IMR-90 (cell line): ENCODE measurements at regions not wholly inside any gene's neighbourhood (a gene's known extent, or its start where the extent isn't known, plus 50 kb on each side); places are given as distances from the start of the nearest gene placed in this dataset.

ENCODE experiments used
- ATAC-seq: fragments of 200-7000 bp; cut with Tn5 transposase; 2 replicates; pipeline ENCODE4 v1.9.1; 2020; ENCODE audit warnings: low read depth, mild to moderate bottlenecking, moderate library complexity
- BruUV-seq: library from RNA; stranded (reverse); fragments of 400-500 nt; replicated peaks from 2 replicates; lab custom pipeline; 2021; lab: Mats Ljungman, UMichigan
- CTCF ChIA-PET: fragments of 300-600 bp; formaldehyde crosslinking; extraction: SDS; loops from one replicate; lab custom pipeline; 2021; ENCODE audit warnings: antibody characterized with exemption; lab: Yijun Ruan, JAX
- POLR2A ChIA-PET: fragments of 300-600 bp; sonication (Branson Sonifier 250); formaldehyde crosslinking; loops from one replicate; lab custom pipeline; 2022; ENCODE audit warnings: antibody characterized with exemption; ENCODE audit not compliant: unreplicated experiment; lab: Charles Lee
- DNase-seq: peaks from one replicate; pipeline ENCODE4 v3.0.0; 2013
- H2AFZ ChIP-seq: replicated peaks from 2 replicates; pipeline ENCODE3; 2013; ENCODE audit warnings: low read length, mild to moderate bottlenecking; ENCODE audit not compliant: poor library complexity
- H2AK5ac ChIP-seq: 2 replicates; pipeline ENCODE4 v1.6.1; 2013; ENCODE audit warnings: low read depth, low read length, inconsistent platforms
- H2AK9ac ChIP-seq: replicated peaks from 2 replicates; pipeline ENCODE3; 2013; ENCODE audit warnings: mild to moderate bottlenecking, low read depth, low read length, moderate library complexity; ENCODE audit not compliant: poor library complexity
- H2BK120ac ChIP-seq: 2 replicates; pipeline ENCODE4 v1.6.1; 2013; ENCODE audit warnings: low read depth, low read length, inconsistent platforms
- H2BK15ac ChIP-seq: 3 replicates; pipeline ENCODE4 v1.6.1; 2013; ENCODE audit warnings: low read depth, low read length, inconsistent platforms
- H2BK20ac ChIP-seq: 2 replicates; pipeline ENCODE4 v1.6.1; 2013; ENCODE audit warnings: low read depth, mild to moderate bottlenecking, inconsistent platforms, low read length, moderate library complexity
- H2BK5ac ChIP-seq: 2 replicates; pipeline ENCODE4 v1.6.1; 2013; ENCODE audit warnings: mild to moderate bottlenecking, low read depth, low read length, inconsistent platforms; ENCODE audit not compliant: poor library complexity, severe bottlenecking
- H3K14ac ChIP-seq: replicated peaks from 2 replicates; pipeline ENCODE4 v1.6.1; 2013; ENCODE audit warnings: low read depth, low read length, inconsistent platforms
- H3K18ac ChIP-seq: 2 replicates; pipeline ENCODE4 v1.6.1; 2013; ENCODE audit warnings: low read depth, low read length, control low read depth
- H3K23ac ChIP-seq: 2 replicates; pipeline ENCODE4 v1.6.1; 2013; ENCODE audit warnings: low read depth, low read length, inconsistent platforms
- H3K27ac ChIP-seq: 2 replicates; pipeline ENCODE4 v1.5.1; 2013; ENCODE audit warnings: mild to moderate bottlenecking, control low read depth, low read length; ENCODE audit not compliant: insufficient read depth
- H3K27me3 ChIP-seq: 2 replicates; pipeline ENCODE4 v1.6.1; 2013; ENCODE audit warnings: low read length; ENCODE audit not compliant: control insufficient read depth, insufficient read depth
- H3K36me3 ChIP-seq: 2 replicates; pipeline ENCODE4 v1.6.1; 2013; ENCODE audit warnings: low read length, mixed read lengths; ENCODE audit not compliant: control insufficient read depth, insufficient read depth
- H3K4ac ChIP-seq: 2 replicates; pipeline ENCODE4 v1.6.1; 2013; ENCODE audit warnings: low read depth, low read length, inconsistent platforms
- H3K4me1 ChIP-seq: 2 replicates; pipeline ENCODE4 v1.6.1; 2013; ENCODE audit warnings: low read length, mixed read lengths; ENCODE audit not compliant: control insufficient read depth, insufficient read depth
- H3K4me2 ChIP-seq: 2 replicates; pipeline ENCODE4 v1.6.1; 2013; ENCODE audit warnings: low read depth, mild to moderate bottlenecking, control low read depth, low read length, moderate library complexity
- H3K4me3 ChIP-seq: 2 replicates; pipeline ENCODE4 v1.5.1; 2013; ENCODE audit warnings: low read depth, mild to moderate bottlenecking, control low read depth, low read length, moderate library complexity; ENCODE audit not compliant: insufficient read depth
- H3K56ac ChIP-seq: 2 replicates; pipeline ENCODE4 v1.6.1; 2013; ENCODE audit warnings: low read length, inconsistent platforms; ENCODE audit not compliant: insufficient read depth; ENCODE audit errors: extremely low read depth
- H3K79me1 ChIP-seq, 2 experiments: 2 replicates each; pipeline ENCODE4 v1.6.1; 2013; ENCODE audit warnings: low read length in 2 of 2, inconsistent platforms in 1 of 2, low read depth in 1 of 2
- H3K9ac ChIP-seq: 2 replicates; pipeline ENCODE4 v1.6.1; 2013; ENCODE audit warnings: low read depth, low read length, control low read depth
- H3K9me1 ChIP-seq: 2 replicates; pipeline ENCODE4 v1.6.1; 2013; ENCODE audit warnings: low read length, inconsistent platforms; ENCODE audit not compliant: insufficient read depth
- H3K9me3 ChIP-seq: 2 replicates; pipeline ENCODE4 v1.6.1; 2013; ENCODE audit warnings: low read length; ENCODE audit not compliant: control insufficient read depth, insufficient read depth
- H4K20me1 ChIP-seq: 2 replicates; pipeline ENCODE4 v1.6.1; 2013; ENCODE audit warnings: low read length, inconsistent platforms; ENCODE audit not compliant: insufficient read depth
- H4K5ac ChIP-seq: 2 replicates; pipeline ENCODE4 v1.6.1; 2013; ENCODE audit warnings: mild to moderate bottlenecking, low read depth, low read length, control low read depth
- H4K8ac ChIP-seq, 2 experiments: 2 replicates each; pipeline ENCODE4 v1.6.1; 2013; ENCODE audit warnings: low read depth in 2 of 2, low read length in 2 of 2, control low read depth in 1 of 2, inconsistent platforms in 1 of 2
- H4K91ac ChIP-seq: 2 replicates; pipeline ENCODE4 v1.6.1; 2013; ENCODE audit warnings: low read depth, low read length, inconsistent platforms; ENCODE audit not compliant: insufficient read depth
- BHLHE40 ChIP-seq: fragments of 150-350 bp; IDR thresholded peaks from 2 replicates; pipeline ENCODE4 v1.6.1; 2016; ENCODE audit warnings: mild to moderate bottlenecking, low read depth, low read length
- CEBPB ChIP-seq: IDR thresholded peaks from 2 replicates; pipeline ENCODE4 v1.6.1; 2012; ENCODE audit warnings: low read depth, low read length, improper control_type of control experiment
- CHD1 ChIP-seq: IDR thresholded peaks from 2 replicates; pipeline ENCODE4 v1.6.1; 2012; ENCODE audit warnings: low read depth, low read length, improper control_type of control experiment
- FOS ChIP-seq: fragments of 150-350 bp; IDR thresholded peaks from 2 replicates; pipeline ENCODE4 v1.6.1; 2016; ENCODE audit warnings: low read depth, low read length
- MAFK ChIP-seq: IDR thresholded peaks from 2 replicates; pipeline ENCODE4 v1.6.1; 2012; ENCODE audit warnings: low read depth, low read length, improper control_type of control experiment
- MXI1 ChIP-seq: IDR thresholded peaks from 2 replicates; pipeline ENCODE4 v1.6.1; 2012; ENCODE audit warnings: low read depth, mild to moderate bottlenecking, low read length, moderate library complexity, borderline replicate concordance
- POLR2A ChIP-seq: IDR thresholded peaks from 2 replicates; pipeline ENCODE4 v1.6.1; 2012; ENCODE audit warnings: mild to moderate bottlenecking, low read depth, low read length
- RAD21 ChIP-seq: IDR thresholded peaks from 2 replicates; pipeline ENCODE4 v1.6.1; 2012; ENCODE audit warnings: low read length, improper control_type of control experiment
- RCOR1 ChIP-seq: IDR thresholded peaks from 2 replicates; pipeline ENCODE4 v1.6.1; 2012; ENCODE audit warnings: mild to moderate bottlenecking, low read length, improper control_type of control experiment; ENCODE audit not compliant: insufficient replicate concordance
- SMC3 ChIP-seq: fragments of 150-350 bp; IDR thresholded peaks from 2 replicates; pipeline ENCODE4 v1.6.1; 2016; ENCODE audit warnings: low read depth, mild to moderate bottlenecking, antibody characterized with exemption, low read length, moderate library complexity
- WGBS, 2 experiments: methylation state at CpG; one replicate each; pipeline versions ENCODE4 v1.1.5 to v1.1.7; 2013; ENCODE audit warnings: missing lambda C conversion rate in 2 of 2; ENCODE audit not compliant: insufficient read length in 1 of 2; ENCODE audit errors: extremely low coverage in 2 of 2; 5-methylcytosine and 5-hydroxymethylcytosine counted together
- dilution Hi-C: fragments of 300-500 bp; cut with HindIII; formaldehyde crosslinking; loops from one replicate; pipeline ENCODE4 v1.14.3; 2018; ENCODE audit warnings: low sequenced_read_pairs; ENCODE audit not compliant: unreplicated experiment
- in situ Hi-C: fragments of 300-500 bp; cut with MboI; formaldehyde crosslinking; loops from 3 replicates; pipeline ENCODE4 v1.14.3; 2019; ENCODE audit warnings: low sequenced_read_pairs, inconsistent platforms, mixed read lengths
- intact Hi-C: fragments of 100-400 bp; cut with micrococcal nuclease; formaldehyde crosslinking; loops from 2 replicates; pipeline ENCODE4 v1.10.0; 2022
- TF ChIP-seq, protein P1 (sequence below): fragments of 150-350 bp; IDR thresholded peaks from 2 replicates; pipeline ENCODE4 v1.6.1; 2017; ENCODE audit warnings: mild to moderate bottlenecking, antibody characterized with exemption, low read length, low read depth
- TF ChIP-seq, protein P2 (sequence below): conservative IDR thresholded peaks from 2 replicates; pipeline ENCODE4 v1.5.1; 2012; ENCODE audit warnings: mild to moderate bottlenecking, low read depth, low read length, improper control_type of control experiment

DNA sequence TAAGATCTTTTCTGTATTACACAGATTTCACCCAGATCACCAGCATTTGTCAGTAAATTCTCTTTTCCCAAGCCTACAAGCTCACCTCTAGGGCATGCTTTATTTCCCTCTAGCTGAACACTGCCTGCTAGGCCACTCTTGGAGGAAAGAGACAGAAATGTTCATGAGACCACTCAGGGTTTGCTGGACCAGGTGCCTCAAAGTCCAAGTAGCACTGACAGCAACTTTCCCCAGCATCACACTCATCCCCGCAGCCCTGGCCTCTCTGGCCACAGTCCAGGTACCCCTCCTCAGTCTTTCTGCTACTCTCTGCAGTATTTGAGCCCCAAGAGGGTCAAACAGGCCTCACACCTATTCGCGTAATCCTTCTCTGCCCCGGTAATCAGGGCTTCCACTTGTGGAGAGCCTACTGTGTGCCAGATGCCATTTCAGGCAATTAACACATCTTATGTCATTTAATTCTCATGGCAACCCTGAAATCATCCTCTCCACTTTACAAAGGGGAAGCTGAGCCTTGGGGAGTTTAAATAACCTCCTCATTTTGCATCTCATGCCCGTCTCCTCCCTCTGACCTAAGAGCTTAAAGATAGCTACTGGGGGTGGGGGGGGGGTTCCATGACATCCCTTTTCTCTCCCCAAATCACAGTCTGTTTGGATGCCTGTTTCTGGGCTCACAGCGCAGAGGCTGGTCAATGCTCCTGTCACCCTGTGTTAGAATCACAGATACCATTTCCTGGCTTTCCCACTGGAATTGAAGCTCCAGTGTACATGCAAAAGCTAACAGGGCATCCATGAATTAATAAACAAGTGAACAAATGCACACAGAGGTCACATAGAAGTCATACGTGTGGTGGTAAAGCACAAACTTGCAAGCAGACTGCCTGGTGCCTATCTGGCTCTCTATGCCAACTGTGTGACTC, 88.5 kb downstream of the PRLHR start (continued):
- TF ChIP-seq, protein P1, sequence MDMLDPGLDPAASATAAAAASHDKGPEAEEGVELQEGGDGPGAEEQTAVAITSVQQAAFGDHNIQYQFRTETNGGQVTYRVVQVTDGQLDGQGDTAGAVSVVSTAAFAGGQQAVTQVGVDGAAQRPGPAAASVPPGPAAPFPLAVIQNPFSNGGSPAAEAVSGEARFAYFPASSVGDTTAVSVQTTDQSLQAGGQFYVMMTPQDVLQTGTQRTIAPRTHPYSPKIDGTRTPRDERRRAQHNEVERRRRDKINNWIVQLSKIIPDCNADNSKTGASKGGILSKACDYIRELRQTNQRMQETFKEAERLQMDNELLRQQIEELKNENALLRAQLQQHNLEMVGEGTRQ = no peak

DNA sequence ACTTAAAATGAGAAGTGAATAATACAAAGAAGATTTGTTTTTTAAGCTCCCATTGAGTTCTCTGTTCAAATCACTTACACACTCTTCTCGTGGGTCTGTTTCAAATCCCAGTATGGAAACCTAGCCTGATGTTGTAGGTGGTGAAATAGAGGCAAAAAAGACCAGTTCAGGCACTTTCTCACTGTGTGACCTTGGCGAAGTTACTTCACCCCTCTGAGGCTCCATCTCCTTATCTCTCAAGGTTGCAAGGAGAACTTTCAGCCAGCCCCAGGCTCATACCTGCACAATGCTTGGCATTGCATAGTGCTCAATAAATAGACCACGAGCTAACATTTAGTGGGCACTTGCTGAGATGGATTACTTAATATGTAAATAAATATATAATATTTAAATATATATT, 90.1 kb downstream of the PRLHR start:
- Histone ChIP-seq H3K4me1 (no peaks in the 10 kb centered on the region), H3K27me3 (no peaks in the 10 kb centered on the region), H2AFZ (no peak overlapping the region), H2BK5ac (no peak overlapping the region), H3K4me2 (no peak overlapping the region), H2BK20ac (no peak overlapping the region), H4K20me1 (no peaks in the 10 kb centered on the region), H3K36me3 (no peaks in the 10 kb centered on the region), H4K8ac (no peak overlapping the region), H3K23ac (no peak overlapping the region), H3K9ac (no peak overlapping the region), H3K56ac (no peak overlapping the region), H2BK15ac (no peak overlapping the region), H3K18ac (no peak overlapping the region), H3K9me1 (no peaks in the 10 kb centered on the region), H3K4ac (no peak overlapping the region), H3K4me3 (no peak overlapping the region), H2BK120ac (no peak overlapping the region), H3K9me3 (no peaks in the 10 kb centered on the region), H4K5ac (no peak overlapping the region), H3K27ac (no peak overlapping the region), H2AK9ac (no peak overlapping the region), H2AK5ac (no peak overlapping the region), H3K79me1 (no peaks in the 10 kb centered on the region), H4K91ac (no peak overlapping the region), H3K14ac (no peak overlapping the region)
- POLR2A ChIA-PET = no interaction called here
- intact Hi-C loops (no loop called here), in situ Hi-C loops (no loop called here), dilution Hi-C loops (no loop called here)
- BruUV-seq = no TSS peak
- DNase-seq = no peak
- ATAC-seq = no peak
- CTCF ChIA-PET = no interaction called here
- no CpG with 5 or more reads among the region's 3 CpGs for WGBS, 2 experiments
- no peak for TF ChIP-seq BHLHE40
- TF ChIP-seq MAFK = no peak
- no peak for TF ChIP-seq SMC3
- TF ChIP-seq CEBPB = no peak
- TF ChIP-seq POLR2A = no peak
- no peak for TF ChIP-seq CHD1
- TF ChIP-seq, protein P1 = no peak
- TF ChIP-seq, protein P2, sequence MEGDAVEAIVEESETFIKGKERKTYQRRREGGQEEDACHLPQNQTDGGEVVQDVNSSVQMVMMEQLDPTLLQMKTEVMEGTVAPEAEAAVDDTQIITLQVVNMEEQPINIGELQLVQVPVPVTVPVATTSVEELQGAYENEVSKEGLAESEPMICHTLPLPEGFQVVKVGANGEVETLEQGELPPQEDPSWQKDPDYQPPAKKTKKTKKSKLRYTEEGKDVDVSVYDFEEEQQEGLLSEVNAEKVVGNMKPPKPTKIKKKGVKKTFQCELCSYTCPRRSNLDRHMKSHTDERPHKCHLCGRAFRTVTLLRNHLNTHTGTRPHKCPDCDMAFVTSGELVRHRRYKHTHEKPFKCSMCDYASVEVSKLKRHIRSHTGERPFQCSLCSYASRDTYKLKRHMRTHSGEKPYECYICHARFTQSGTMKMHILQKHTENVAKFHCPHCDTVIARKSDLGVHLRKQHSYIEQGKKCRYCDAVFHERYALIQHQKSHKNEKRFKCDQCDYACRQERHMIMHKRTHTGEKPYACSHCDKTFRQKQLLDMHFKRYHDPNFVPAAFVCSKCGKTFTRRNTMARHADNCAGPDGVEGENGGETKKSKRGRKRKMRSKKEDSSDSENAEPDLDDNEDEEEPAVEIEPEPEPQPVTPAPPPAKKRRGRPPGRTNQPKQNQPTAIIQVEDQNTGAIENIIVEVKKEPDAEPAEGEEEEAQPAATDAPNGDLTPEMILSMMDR = no peak
- no peak for TF ChIP-seq MXI1
- no peak for TF ChIP-seq RCOR1
- TF ChIP-seq FOS = no peak
- TF ChIP-seq RAD21 = no peak
